Keratinocyte (primary cell): ENCODE measurements at regions not wholly inside any gene's neighbourhood (a gene's known extent, or its start where the extent isn't known, plus 50 kb on each side); places are given as distances from the start of the nearest gene placed in this dataset.

Experiments used
- DNase-seq: peaks from one replicate; pipeline ENCODE4 v3.0.0-alpha.2; 2011; ENCODE audit warnings: low read depth, missing footprints, low spot score
- FAIRE-seq: peaks from 2 replicates; lab custom pipeline; 2011; peaks lifted over from hg19 to GRCh38; lab: Jason Lieb, UNC
- H2AFZ ChIP-seq: 2 replicates; pipeline ENCODE4 v1.6.0; 2012; ENCODE audit warnings: low read length, control low read depth, inconsistent platforms; ENCODE audit not compliant: control insufficient read depth
- H3K27ac ChIP-seq: 2 replicates; pipeline ENCODE4 v1.5.1; 2011; ENCODE audit warnings: low read length; ENCODE audit not compliant: control insufficient read depth, insufficient read depth
- H3K27me3 ChIP-seq: 3 replicates; pipeline ENCODE4 v1.6.0; 2011; ENCODE audit warnings: low read length; ENCODE audit not compliant: control insufficient read depth, insufficient read depth; ENCODE audit errors: extremely low read depth
- H3K36me3 ChIP-seq, 2 experiments: 2 replicates in 1 of 2; 3 replicates in 1 of 2; pipeline ENCODE4 v1.5.1; 2011; ENCODE audit warnings: low read length in 2 of 2, mild to moderate bottlenecking in 1 of 2; ENCODE audit not compliant: control insufficient read depth in 2 of 2, insufficient read depth in 2 of 2; ENCODE audit errors: extremely low read depth in 1 of 2
- H3K4me1 ChIP-seq: 3 replicates; pipeline ENCODE4 v1.5.1; 2011; ENCODE audit warnings: low read length; ENCODE audit not compliant: control insufficient read depth, insufficient read depth; ENCODE audit errors: extremely low read depth
- H3K4me2 ChIP-seq: 3 replicates; pipeline ENCODE4 v1.6.0; 2011; ENCODE audit warnings: low read depth, low read length; ENCODE audit not compliant: control insufficient read depth, insufficient read depth; ENCODE audit errors: extremely low read depth
- H3K4me3 ChIP-seq, 3 experiments: fragments of 200-600 bp in 1 of 3; sonication (generic) in 1 of 3; 2 replicates in 2 of 3; 3 replicates in 1 of 3; pipeline ENCODE4 v1.5.1; 2011 to 2016; ENCODE audit warnings: low read length in 3 of 3, mild to moderate bottlenecking in 3 of 3, control low read depth in 2 of 3, inconsistent platforms in 1 of 3, low read depth in 1 of 3, mixed read lengths in 1 of 3, mixed run types in 1 of 3, moderate library complexity in 1 of 3; ENCODE audit not compliant: control insufficient read depth in 2 of 3, insufficient read depth in 2 of 3; ENCODE audit errors: extremely low read depth in 1 of 3
- H3K79me2 ChIP-seq: 2 replicates; pipeline ENCODE4 v1.6.0; 2012; ENCODE audit warnings: low read length; ENCODE audit not compliant: control insufficient read depth, insufficient read depth
- H3K9ac ChIP-seq: 3 replicates; pipeline ENCODE4 v1.6.0; 2011; ENCODE audit warnings: low read length; ENCODE audit not compliant: control insufficient read depth, insufficient read depth; ENCODE audit errors: extremely low read depth
- H3K9me1 ChIP-seq: 3 replicates; pipeline ENCODE4 v1.6.0; 2011; ENCODE audit warnings: low read length; ENCODE audit not compliant: control insufficient read depth, insufficient read depth; ENCODE audit errors: extremely low read depth
- H3K9me3 ChIP-seq: 2 replicates; pipeline ENCODE4 v1.5.1; 2012; ENCODE audit warnings: low read depth, low read length; ENCODE audit not compliant: control insufficient read depth
- H4K20me1 ChIP-seq: 3 replicates; pipeline ENCODE4 v1.6.0; 2011; ENCODE audit warnings: low read length; ENCODE audit not compliant: control insufficient read depth, insufficient read depth; ENCODE audit errors: extremely low read depth
- CTCF ChIP-seq, 3 experiments: IDR thresholded peaks in 1 of 3; conservative IDR thresholded peaks in 1 of 3; optimal IDR thresholded peaks in 1 of 3; 2 replicates in 2 of 3; 3 replicates in 1 of 3; pipeline versions ENCODE3 to v1.5.1; 2011; ENCODE audit warnings: low read length in 3 of 3, mild to moderate bottlenecking in 3 of 3, moderate library complexity in 2 of 3, control low read depth in 1 of 3, inconsistent platforms in 1 of 3; ENCODE audit not compliant: insufficient read depth in 2 of 3; ENCODE audit errors: extremely low read depth in 1 of 3
- EZH2 ChIP-seq: IDR thresholded peaks from one replicate; pipeline ENCODE4 v1.6.1; 2012; ENCODE audit warnings: inconsistent platforms, mild to moderate bottlenecking, low read length, moderate library complexity
- dilution Hi-C: fragments of 300-500 bp; cut with MboI; formaldehyde crosslinking; loops from one replicate; pipeline ENCODE4 v1.7.0; 2020; ENCODE audit warnings: low sequenced_read_pairs; ENCODE audit not compliant: extremely low pct_ligation_motif_present

GRCh38 chr6:105476978-105477377 lies 74.1 kb upstream of the PREP start:
- FAIRE-seq: no peak

GRCh38 chr6:105474234-105474633 lies 71.4 kb upstream of the PREP start:
- Histone ChIP-seq H3K4me2 (no peak overlapping the region), H4K20me1 (no peaks in the 10 kb centered on the region), H3K36me3 (no peaks in the 10 kb centered on the region), H3K27me3 (no peaks in the 10 kb centered on the region), H3K4me3 (no peak overlapping the region), H2AFZ (peak overlapping the region; percentile 24), H3K4me1 (no peaks in the 10 kb centered on the region), H3K9me1 (no peaks in the 10 kb centered on the region), H3K27ac (no peak overlapping the region), H3K79me2 (no peaks in the 10 kb centered on the region), H3K9me3 (no peaks in the 10 kb centered on the region), H3K9ac (no peak overlapping the region)
- no peak for TF ChIP-seq EZH2
- no peak for TF ChIP-seq CTCF (optimal IDR thresholded peaks at IDR 0.05 in 1 of 3, IDR thresholded peaks at IDR 0.05 in 1 of 3, conservative IDR thresholded peaks at IDR 0.05 in 1 of 3; ENCODE audit: extremely low read depth in 1 of 3, insufficient read depth in 2 of 3, low read length in 3 of 3)
- FAIRE-seq: no peak
- dilution Hi-C loops: no loop called here
- DNase-seq: no peak

More at GRCh38 chr6:105476978-105477377, 74.1 kb upstream of the PREP start:
- H3K4me2 ChIP-seq: no peak overlapping the region
- DNase-seq: no peak
- no peak overlapping the region for H3K4me3 ChIP-seq
- TF ChIP-seq CTCF (optimal IDR thresholded peaks at IDR 0.05 in 1 of 3, IDR thresholded peaks at IDR 0.05 in 1 of 3, conservative IDR thresholded peaks at IDR 0.05 in 1 of 3; ENCODE audit: extremely low read depth in 1 of 3, insufficient read depth in 2 of 3, low read length in 3 of 3) (no peak), EZH2 (no peak)
- H3K9ac ChIP-seq: no peak overlapping the region
- no peaks in the 10 kb centered on the region for H3K9me1 ChIP-seq
- no peak overlapping the region for H2AFZ ChIP-seq
- no peaks in the 10 kb centered on the region for H3K27me3 ChIP-seq
- H4K20me1 ChIP-seq: no peaks in the 10 kb centered on the region
- H3K79me2 ChIP-seq: no peaks in the 10 kb centered on the region
- H3K27ac ChIP-seq: no peak overlapping the region
- no peaks in the 10 kb centered on the region for H3K36me3 ChIP-seq
- no peaks in the 10 kb centered on the region for H3K4me1 ChIP-seq
- dilution Hi-C loops: no loop called here
- H3K9me3 ChIP-seq: no peaks in the 10 kb centered on the region
